ENCODE measurements at regions not wholly inside any gene's neighbourhood (a gene's known extent, or its start where the extent isn't known, plus 50 kb on each side); places are given as distances from the start of the nearest gene placed in this dataset.

- H3K4me3 ChIP-seq (ENCODE audit: low read depth, low read length), result no peak overlapping the region
- in situ Hi-C loops (cut with HindIII; ENCODE audit: low sequenced_read_pairs), result no loop called here
- no peak for DNase-seq (ENCODE audit: low read depth, low spot score)
- TF ChIP-seq, protein P1, sequence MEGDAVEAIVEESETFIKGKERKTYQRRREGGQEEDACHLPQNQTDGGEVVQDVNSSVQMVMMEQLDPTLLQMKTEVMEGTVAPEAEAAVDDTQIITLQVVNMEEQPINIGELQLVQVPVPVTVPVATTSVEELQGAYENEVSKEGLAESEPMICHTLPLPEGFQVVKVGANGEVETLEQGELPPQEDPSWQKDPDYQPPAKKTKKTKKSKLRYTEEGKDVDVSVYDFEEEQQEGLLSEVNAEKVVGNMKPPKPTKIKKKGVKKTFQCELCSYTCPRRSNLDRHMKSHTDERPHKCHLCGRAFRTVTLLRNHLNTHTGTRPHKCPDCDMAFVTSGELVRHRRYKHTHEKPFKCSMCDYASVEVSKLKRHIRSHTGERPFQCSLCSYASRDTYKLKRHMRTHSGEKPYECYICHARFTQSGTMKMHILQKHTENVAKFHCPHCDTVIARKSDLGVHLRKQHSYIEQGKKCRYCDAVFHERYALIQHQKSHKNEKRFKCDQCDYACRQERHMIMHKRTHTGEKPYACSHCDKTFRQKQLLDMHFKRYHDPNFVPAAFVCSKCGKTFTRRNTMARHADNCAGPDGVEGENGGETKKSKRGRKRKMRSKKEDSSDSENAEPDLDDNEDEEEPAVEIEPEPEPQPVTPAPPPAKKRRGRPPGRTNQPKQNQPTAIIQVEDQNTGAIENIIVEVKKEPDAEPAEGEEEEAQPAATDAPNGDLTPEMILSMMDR (IDR thresholded peaks at IDR 0.05; ENCODE audit: low read depth, low read length), result no peak
These were observed 1198.9 kb upstream of the PCDH7 start for GRCh38 chr4:29521281-29521680.

GRCh38 chr4:29536745-29537144 is 1183.4 kb upstream of the PCDH7 start:
- H3K4me3 ChIP-seq (ENCODE audit: low read depth, low read length), result no peak overlapping the region
- TF ChIP-seq, protein P1 (IDR thresholded peaks at IDR 0.05; ENCODE audit: low read depth, low read length), result no peak
- in situ Hi-C loops (cut with HindIII; ENCODE audit: low sequenced_read_pairs), result no loop called here
- DNase-seq (ENCODE audit: low read depth, low spot score), result no peak

DNA sequence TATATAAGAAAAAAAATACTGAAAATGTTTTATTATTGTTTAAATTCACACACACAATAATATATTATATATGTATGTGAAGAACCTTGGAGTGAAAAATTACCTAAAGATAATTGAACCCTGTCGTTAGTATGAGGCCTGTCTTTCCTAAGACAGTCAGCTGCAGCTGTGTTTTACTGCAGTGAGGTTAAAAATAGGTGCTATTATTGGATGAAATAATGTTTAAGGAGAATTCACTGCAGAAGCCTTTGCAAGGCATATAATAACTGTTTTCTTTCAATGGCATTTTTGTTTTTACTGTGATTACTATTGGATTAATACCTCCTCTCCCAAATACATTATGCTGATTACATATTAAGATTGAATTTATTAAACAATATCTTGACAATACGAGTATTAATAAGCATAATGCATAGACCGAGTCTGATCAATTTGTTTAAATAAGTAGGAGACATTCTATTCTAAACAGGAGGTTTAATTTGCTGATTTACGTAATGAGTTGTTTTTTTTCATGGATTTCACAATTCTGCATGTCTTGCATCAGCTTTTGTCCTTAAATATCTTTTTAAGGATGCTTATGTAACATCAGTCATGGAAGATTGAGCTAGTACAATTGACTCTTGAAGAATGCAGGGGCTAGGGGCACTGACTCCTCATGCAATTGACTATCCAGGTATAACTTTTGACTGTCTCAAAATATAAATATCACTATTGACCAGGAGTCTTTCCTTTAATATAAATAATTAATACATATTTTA is 1181.1 kb upstream of the PCDH7 start:
- in situ Hi-C loops (cut with HindIII; ENCODE audit: low sequenced_read_pairs), result no loop called here
- no peak overlapping the region for H3K4me3 ChIP-seq (ENCODE audit: low read depth, low read length)
- TF ChIP-seq, protein P1 (IDR thresholded peaks at IDR 0.05; ENCODE audit: low read depth, low read length), result no peak
- DNase-seq (ENCODE audit: low read depth, low spot score), result no peak

GRCh38 chr4:29540439-29541102 is 1179.6 kb upstream of the PCDH7 start:
- TF ChIP-seq, protein P1 (IDR thresholded peaks at IDR 0.05; ENCODE audit: low read depth, low read length), result no peak
- no peak overlapping the region for H3K4me3 ChIP-seq (ENCODE audit: low read depth, low read length)
- peak; percentile 8 for DNase-seq (ENCODE audit: low read depth, low spot score)
- in situ Hi-C loops (cut with HindIII; ENCODE audit: low sequenced_read_pairs), result no loop called here

- DNase-seq (ENCODE audit: low read depth, low spot score), result no peak
- no peak overlapping the region for H3K4me3 ChIP-seq (ENCODE audit: low read depth, low read length)
- TF ChIP-seq, protein P1 (IDR thresholded peaks at IDR 0.05; ENCODE audit: low read depth, low read length), result no peak
- in situ Hi-C loops (cut with HindIII; ENCODE audit: low sequenced_read_pairs), result no loop called here
These were observed 1178.4 kb upstream of the PCDH7 start for GRCh38 chr4:29541757-29542156.

DNA sequence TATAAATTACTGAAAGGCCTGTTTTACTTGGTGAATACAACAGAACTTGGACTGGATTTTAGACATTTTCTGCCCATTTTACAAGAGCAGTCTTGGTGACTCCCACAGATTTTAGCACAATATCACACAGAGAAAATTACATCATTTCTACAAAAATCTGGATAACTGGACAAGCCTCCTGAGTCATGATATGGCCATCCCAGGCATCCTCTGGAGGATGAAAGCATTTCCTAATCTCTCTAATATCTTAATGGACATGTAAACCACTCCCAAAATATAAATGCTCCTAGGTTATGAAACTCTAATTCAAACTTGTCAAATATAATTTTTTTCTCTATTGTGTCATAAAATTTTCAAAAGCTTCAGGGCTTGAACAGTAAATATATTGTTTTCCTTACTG is 1170.8 kb upstream of the PCDH7 start:
- in situ Hi-C loops (cut with HindIII; ENCODE audit: low sequenced_read_pairs), result no loop called here
- TF ChIP-seq, protein P1 (IDR thresholded peaks at IDR 0.05; ENCODE audit: low read depth, low read length), result no peak
- no peak overlapping the region for H3K4me3 ChIP-seq (ENCODE audit: low read depth, low read length)
- DNase-seq (ENCODE audit: low read depth, low spot score), result no peak

Data from astrocyte of the spinal cord (primary cell).